ENCODE measurements at regions not wholly inside any gene's neighbourhood (a gene's known extent, or its start where the extent isn't known, plus 50 kb on each side); places are given as distances from the start of the nearest gene placed in this dataset.
"Not testable (repeated sequence)": the region's sequence is repeated elsewhere in the genome, so short reads cannot be mapped to it uniquely, and the experiment has no call there.

GRCh38 chr2:16396171-16396570 is 269.5 kb downstream of the CYRIA start:
- in situ Hi-C loops (cut with HindIII; ENCODE audit: low sequenced_read_pairs), result no loop called here

- in situ Hi-C loops (cut with HindIII; ENCODE audit: low sequenced_read_pairs), result no loop called here
Observed at GRCh38 chr2:16395601-16396000, 270.0 kb downstream of the CYRIA start.

- in situ Hi-C loops (cut with HindIII; ENCODE audit: low sequenced_read_pairs), result no loop called here
Observed at GRCh38 chr2:16394986-16395550, 270.6 kb downstream of the CYRIA start.

GRCh38 chr2:16394072-16394985 is 271.3 kb downstream of the CYRIA start:
- in situ Hi-C loops (cut with HindIII; ENCODE audit: low sequenced_read_pairs), result no loop called here

- in situ Hi-C loops (cut with HindIII; ENCODE audit: low sequenced_read_pairs), result no loop called here
Observed at GRCh38 chr2:16393500-16394071, 272.0 kb downstream of the CYRIA start.

- in situ Hi-C loops (cut with HindIII; ENCODE audit: low sequenced_read_pairs), result no loop called here
Observed at GRCh38 chr2:16392647-16393499, 272.8 kb downstream of the CYRIA start.

- in situ Hi-C loops (cut with HindIII; ENCODE audit: low sequenced_read_pairs), result no loop called here
Observed at GRCh38 chr2:16391986-16392385, 273.6 kb downstream of the CYRIA start.

- in situ Hi-C loops (cut with HindIII; ENCODE audit: low sequenced_read_pairs), result no loop called here
Observed at GRCh38 chr2:16390561-16390960, 275.1 kb downstream of the CYRIA start.

GRCh38 chr2:16389611-16390010 is 276.0 kb downstream of the CYRIA start:
- in situ Hi-C loops (cut with HindIII; ENCODE audit: low sequenced_read_pairs), result no loop called here

GRCh38 chr2:16388199-16388830 is 277.3 kb downstream of the CYRIA start:
- in situ Hi-C loops (cut with HindIII; ENCODE audit: low sequenced_read_pairs), result not testable (repeated sequence)

- in situ Hi-C loops (cut with HindIII; ENCODE audit: low sequenced_read_pairs), result no loop called here
Observed at GRCh38 chr2:16387461-16387984, 278.1 kb downstream of the CYRIA start.

GRCh38 chr2:16386431-16386830 is 279.2 kb downstream of the CYRIA start:
- in situ Hi-C loops (cut with HindIII; ENCODE audit: low sequenced_read_pairs), result no loop called here

GRCh38 chr2:16386031-16386430 is 279.6 kb downstream of the CYRIA start:
- in situ Hi-C loops (cut with HindIII; ENCODE audit: low sequenced_read_pairs), result no loop called here

- in situ Hi-C loops (cut with HindIII; ENCODE audit: low sequenced_read_pairs), result no loop called here
Observed at GRCh38 chr2:16385341-16385740, 280.3 kb downstream of the CYRIA start.

GRCh38 chr2:16383411-16383810 is 282.2 kb downstream of the CYRIA start:
- in situ Hi-C loops (cut with HindIII; ENCODE audit: low sequenced_read_pairs), result no loop called here

- in situ Hi-C loops (cut with HindIII; ENCODE audit: low sequenced_read_pairs), result no loop called here
Observed at GRCh38 chr2:16382451-16382850, 283.2 kb downstream of the CYRIA start.

- in situ Hi-C loops (cut with HindIII; ENCODE audit: low sequenced_read_pairs), result no loop called here
Observed at GRCh38 chr2:16381511-16381910, 284.1 kb downstream of the CYRIA start.

GRCh38 chr2:16379901-16380300 is 285.7 kb downstream of the CYRIA start:
- in situ Hi-C loops (cut with HindIII; ENCODE audit: low sequenced_read_pairs), result not testable (repeated sequence)

GRCh38 chr2:16379061-16379460 is 286.6 kb downstream of the CYRIA start:
- in situ Hi-C loops (cut with HindIII; ENCODE audit: low sequenced_read_pairs), result not testable (repeated sequence)

GRCh38 chr2:16378031-16378430 is 287.6 kb downstream of the CYRIA start:
- in situ Hi-C loops (cut with HindIII; ENCODE audit: low sequenced_read_pairs), result no loop called here

Data from DLD1 (cell line).